ENCODE measurements at regions not wholly inside any gene's neighbourhood (a gene's known extent, or its start where the extent isn't known, plus 50 kb on each side); places are given as distances from the start of the nearest gene placed in this dataset.

DNA sequence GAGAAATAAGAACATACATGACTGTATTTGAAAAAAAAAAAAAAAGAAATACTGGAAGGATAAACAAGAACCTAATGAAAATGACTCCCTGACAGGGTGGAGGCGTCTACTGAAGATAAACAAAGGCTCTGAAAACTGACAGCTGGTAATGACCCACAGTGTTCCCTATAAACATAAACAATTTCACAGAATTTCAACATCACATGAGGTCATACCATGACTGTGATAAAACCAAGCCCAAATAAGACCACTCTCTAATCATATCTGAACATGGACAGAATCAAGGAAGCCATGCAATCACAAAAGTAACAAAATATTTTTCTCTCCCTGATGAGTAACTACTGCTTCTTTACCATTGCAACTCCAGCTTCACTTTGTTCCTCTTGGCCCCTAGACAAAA is 159.3 kb downstream of the FAM124B start:
- no peaks in the 10 kb centered on the region for H3K27me3 Mint-ChIP-seq (ENCODE audit: unreplicated experiment)

DNA sequence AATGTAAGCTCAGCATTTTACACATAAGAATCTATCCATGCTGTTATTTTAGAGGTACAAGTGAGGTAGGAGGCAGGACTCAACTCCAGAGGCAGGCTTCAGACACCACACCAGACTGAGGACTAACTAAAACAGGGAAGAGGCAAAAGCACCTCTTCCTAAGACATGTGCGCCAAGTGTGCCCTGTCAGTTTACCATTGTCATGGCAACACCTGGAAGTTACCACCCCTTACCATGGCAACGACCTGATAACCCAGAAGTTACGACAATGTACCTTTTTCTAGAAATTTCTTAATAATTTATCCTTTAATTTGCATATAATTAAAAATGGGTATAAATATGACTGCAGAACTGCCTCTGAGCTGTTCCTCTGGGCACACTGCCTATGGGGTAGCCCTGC is 160.1 kb downstream of the FAM124B start:
- no peak for DNase-seq
- Mint-ChIP-seq H3K4me3 (ENCODE audit: unreplicated experiment) (no peak overlapping the region), H3K36me3 (ENCODE audit: unreplicated experiment) (no peaks in the 10 kb centered on the region), H3K27me3 (ENCODE audit: unreplicated experiment) (no peaks in the 10 kb centered on the region), H3K27ac (ENCODE audit: unreplicated experiment) (no peak overlapping the region), H3K9me3 (ENCODE audit: unreplicated experiment) (no peaks in the 10 kb centered on the region), H3K4me1 (ENCODE audit: low read depth, unreplicated experiment) (no peaks in the 10 kb centered on the region)
- TF ChIP-seq, protein P1, sequence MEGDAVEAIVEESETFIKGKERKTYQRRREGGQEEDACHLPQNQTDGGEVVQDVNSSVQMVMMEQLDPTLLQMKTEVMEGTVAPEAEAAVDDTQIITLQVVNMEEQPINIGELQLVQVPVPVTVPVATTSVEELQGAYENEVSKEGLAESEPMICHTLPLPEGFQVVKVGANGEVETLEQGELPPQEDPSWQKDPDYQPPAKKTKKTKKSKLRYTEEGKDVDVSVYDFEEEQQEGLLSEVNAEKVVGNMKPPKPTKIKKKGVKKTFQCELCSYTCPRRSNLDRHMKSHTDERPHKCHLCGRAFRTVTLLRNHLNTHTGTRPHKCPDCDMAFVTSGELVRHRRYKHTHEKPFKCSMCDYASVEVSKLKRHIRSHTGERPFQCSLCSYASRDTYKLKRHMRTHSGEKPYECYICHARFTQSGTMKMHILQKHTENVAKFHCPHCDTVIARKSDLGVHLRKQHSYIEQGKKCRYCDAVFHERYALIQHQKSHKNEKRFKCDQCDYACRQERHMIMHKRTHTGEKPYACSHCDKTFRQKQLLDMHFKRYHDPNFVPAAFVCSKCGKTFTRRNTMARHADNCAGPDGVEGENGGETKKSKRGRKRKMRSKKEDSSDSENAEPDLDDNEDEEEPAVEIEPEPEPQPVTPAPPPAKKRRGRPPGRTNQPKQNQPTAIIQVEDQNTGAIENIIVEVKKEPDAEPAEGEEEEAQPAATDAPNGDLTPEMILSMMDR (IDR thresholded peaks at IDR 0.05; ENCODE audit: partially characterized antibody, unreplicated experiment) = no peak

More for the DNA sequence above, 159.3 kb downstream of the FAM124B start:
- Mint-ChIP-seq H3K9me3 (ENCODE audit: unreplicated experiment) (no peaks in the 10 kb centered on the region), H3K4me1 (ENCODE audit: low read depth, unreplicated experiment) (no peaks in the 10 kb centered on the region), H3K4me3 (ENCODE audit: unreplicated experiment) (no peak overlapping the region), H3K27ac (ENCODE audit: unreplicated experiment) (no peak overlapping the region), H3K36me3 (ENCODE audit: unreplicated experiment) (no peaks in the 10 kb centered on the region)
- no peak for DNase-seq
- TF ChIP-seq, protein P1 (IDR thresholded peaks at IDR 0.05; ENCODE audit: partially characterized antibody, unreplicated experiment) = no peak

DNA sequence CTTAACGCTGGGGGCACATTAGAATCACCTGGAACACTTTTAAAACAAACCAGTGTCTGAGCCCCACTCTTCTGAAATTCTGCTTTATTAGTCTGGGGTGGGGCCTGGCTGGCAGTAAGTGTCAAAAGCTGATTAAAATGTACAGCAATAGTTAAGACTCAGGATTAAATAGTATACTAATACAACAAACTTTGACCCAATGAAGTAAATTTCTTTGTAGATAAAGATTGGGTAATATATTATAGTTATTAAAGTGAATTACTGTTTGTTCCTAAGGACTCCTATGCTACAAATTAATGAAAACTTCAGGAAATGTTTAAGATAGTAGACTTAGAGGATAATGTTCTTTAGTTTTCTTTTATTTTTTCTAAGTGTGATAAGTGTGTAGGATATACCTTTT is 160.9 kb downstream of the FAM124B start:
- no peak for DNase-seq
- no peaks in the 10 kb centered on the region for H3K27me3 Mint-ChIP-seq (ENCODE audit: unreplicated experiment)
- no peaks in the 10 kb centered on the region for H3K36me3 Mint-ChIP-seq (ENCODE audit: unreplicated experiment)
- no peak overlapping the region for H3K27ac Mint-ChIP-seq (ENCODE audit: unreplicated experiment)
- no peaks in the 10 kb centered on the region for H3K9me3 Mint-ChIP-seq (ENCODE audit: unreplicated experiment)
- no peaks in the 10 kb centered on the region for H3K4me1 Mint-ChIP-seq (ENCODE audit: low read depth, unreplicated experiment)
- TF ChIP-seq, protein P1 (IDR thresholded peaks at IDR 0.05; ENCODE audit: partially characterized antibody, unreplicated experiment) = no peak
- no peak overlapping the region for H3K4me3 Mint-ChIP-seq (ENCODE audit: unreplicated experiment)

DNA sequence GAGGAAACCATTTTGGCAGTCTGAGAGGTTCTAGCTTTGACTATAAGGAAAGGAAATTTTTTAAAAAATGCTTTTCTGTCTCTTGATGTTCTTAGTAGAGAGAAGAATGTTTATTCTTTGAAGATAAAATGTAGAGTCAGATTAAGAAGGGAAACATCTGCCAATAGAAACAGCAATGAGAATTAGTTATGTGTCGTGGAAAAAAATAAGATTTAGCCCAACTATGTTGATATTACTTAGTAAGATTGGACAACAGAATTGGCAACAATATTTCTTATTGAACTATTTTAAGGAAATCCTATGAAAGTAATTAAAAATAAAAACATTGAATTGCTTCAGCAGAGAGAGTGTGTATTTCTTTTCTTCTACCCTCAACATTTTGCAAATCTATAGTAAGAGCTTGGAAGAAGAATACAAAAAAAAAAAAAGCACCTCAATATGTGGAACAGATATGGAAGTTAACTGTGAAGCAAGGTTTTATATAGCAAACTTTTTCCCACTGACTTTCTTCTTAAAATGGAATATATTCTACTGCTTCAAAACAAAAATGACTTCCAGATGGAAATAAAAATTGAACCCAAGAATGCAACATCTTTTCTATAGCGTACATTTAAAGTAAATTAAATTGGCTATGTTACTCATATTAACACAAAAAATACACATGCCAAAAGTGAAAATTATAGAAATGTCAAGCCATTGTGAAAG is 177.9 kb downstream of the FAM124B start:
- no peak for DNase-seq
- H3K27me3 Mint-ChIP-seq (ENCODE audit: unreplicated experiment) = peaks cover 4% of the 10 kb centered on the region
- H3K4me1 Mint-ChIP-seq (ENCODE audit: low read depth, unreplicated experiment) = no peaks in the 10 kb centered on the region
- TF ChIP-seq, protein P1 (IDR thresholded peaks at IDR 0.05; ENCODE audit: partially characterized antibody, unreplicated experiment) = no peak
- H3K9me3 Mint-ChIP-seq (ENCODE audit: unreplicated experiment) = no peaks in the 10 kb centered on the region
- H3K4me3 Mint-ChIP-seq (ENCODE audit: unreplicated experiment) = no peak overlapping the region
- H3K36me3 Mint-ChIP-seq (ENCODE audit: unreplicated experiment) = no peaks in the 10 kb centered on the region
- H3K27ac Mint-ChIP-seq (ENCODE audit: unreplicated experiment) = no peak overlapping the region

DNA sequence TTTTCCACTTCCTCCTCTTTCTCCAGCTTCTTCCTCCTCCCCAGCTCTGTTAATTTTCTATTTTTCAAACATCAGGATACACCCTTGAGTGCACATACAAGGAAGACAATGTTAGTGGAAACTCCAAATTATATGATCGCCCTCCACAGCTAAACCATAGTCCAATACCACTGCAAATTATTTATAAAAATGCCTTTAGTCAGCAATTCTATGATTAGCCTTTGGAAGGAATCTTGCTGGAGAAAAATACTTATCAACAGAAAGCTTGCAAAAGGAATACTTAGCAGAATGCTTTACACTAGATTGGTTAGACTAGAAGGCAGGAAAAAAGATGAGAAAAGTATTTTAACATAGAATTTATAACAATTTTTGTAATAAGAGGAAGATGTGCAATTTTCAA is 178.9 kb downstream of the FAM124B start:
- no peak overlapping the region for H3K27ac Mint-ChIP-seq (ENCODE audit: unreplicated experiment)
- no peaks in the 10 kb centered on the region for H3K4me1 Mint-ChIP-seq (ENCODE audit: low read depth, unreplicated experiment)
- TF ChIP-seq, protein P1 (IDR thresholded peaks at IDR 0.05; ENCODE audit: partially characterized antibody, unreplicated experiment) = no peak
- no peaks in the 10 kb centered on the region for H3K9me3 Mint-ChIP-seq (ENCODE audit: unreplicated experiment)
- no peak for DNase-seq
- H3K27me3 Mint-ChIP-seq (ENCODE audit: unreplicated experiment) = peaks cover 4% of the 10 kb centered on the region
- H3K36me3 Mint-ChIP-seq (ENCODE audit: unreplicated experiment) = no peaks in the 10 kb centered on the region
- H3K4me3 Mint-ChIP-seq (ENCODE audit: unreplicated experiment) = no peak overlapping the region

All from glutamatergic neuron (in vitro differentiated cells).